ENCODE measurements at regions not wholly inside any gene's neighbourhood (a gene's known extent, or its start where the extent isn't known, plus 50 kb on each side); places are given as distances from the start of the nearest gene placed in this dataset.

- TF ChIP-seq CTCF (IDR thresholded peaks at IDR 0.05) (no peak), POLR2A (IDR thresholded peaks at IDR 0.05) (no peak)
These were observed 81.0 kb downstream of the QPCT start for GRCh38 chr2:37425408-37425807.
